HG02623 (cell line): ENCODE measurements at regions not wholly inside any gene's neighbourhood (a gene's known extent, or its start where the extent isn't known, plus 50 kb on each side); places are given as distances from the start of the nearest gene placed in this dataset.

Experiments used
- ATAC-seq: cut with Tn5 transposase; IDR thresholded peaks from one replicate; pipeline ENCODE4 v1.9.1; 2021; ENCODE audit warnings: moderate library complexity; ENCODE audit not compliant: unreplicated experiment

DNA sequence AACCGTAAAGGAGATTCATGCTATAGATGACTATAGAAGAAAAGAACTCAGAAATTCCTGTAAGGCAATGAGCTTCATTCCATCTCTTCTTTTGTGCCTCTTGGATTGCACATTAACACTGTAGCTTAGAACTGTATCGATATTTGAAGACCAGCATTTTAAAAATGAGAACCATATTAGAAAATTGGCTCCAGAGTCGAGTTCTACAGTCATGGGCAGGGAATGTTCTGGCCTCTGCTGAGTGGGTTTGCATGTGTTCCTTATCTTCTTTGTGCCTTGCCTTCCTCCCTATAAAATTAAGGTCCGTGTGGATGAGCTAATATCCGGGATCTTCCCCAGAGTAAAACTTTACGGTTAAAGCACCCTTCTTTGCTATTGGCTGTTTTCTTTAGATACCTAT lies 77.4 kb upstream of the PLCL2 start:
- no peak for ATAC-seq

DNA sequence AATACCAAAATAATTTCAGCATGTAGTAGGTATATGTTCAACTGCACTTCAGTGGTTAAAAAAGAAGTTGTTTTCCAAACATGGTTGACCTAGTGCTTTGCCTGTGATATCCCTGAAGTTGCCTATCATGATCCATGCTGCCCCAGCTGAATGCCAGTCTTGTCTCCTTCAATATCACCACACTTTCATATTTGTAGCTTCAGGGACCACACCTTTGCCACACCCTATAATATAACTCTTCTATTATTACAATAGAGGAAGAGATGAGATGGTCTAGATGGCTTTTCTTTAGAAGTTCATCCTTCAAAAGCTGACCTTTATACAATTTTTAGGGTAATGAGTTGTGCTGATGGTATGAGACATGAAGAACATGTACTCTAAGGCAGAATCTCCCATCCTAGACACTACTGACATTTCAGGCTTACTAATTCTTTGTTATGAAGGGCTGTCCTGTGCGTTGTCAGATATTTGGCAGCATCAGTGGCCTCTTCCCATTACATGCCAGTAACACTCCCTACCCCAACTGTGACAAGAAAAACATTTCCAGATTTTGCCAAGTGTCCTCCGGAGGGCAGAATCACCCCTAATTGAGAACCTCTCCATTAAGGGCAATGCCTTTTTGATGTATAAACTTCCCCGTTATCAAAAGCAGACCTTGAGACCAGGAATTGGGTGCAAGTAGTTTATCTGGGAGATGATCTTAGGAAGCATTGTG lies 76.2 kb upstream of the PLCL2 start:
- no peak for ATAC-seq

DNA sequence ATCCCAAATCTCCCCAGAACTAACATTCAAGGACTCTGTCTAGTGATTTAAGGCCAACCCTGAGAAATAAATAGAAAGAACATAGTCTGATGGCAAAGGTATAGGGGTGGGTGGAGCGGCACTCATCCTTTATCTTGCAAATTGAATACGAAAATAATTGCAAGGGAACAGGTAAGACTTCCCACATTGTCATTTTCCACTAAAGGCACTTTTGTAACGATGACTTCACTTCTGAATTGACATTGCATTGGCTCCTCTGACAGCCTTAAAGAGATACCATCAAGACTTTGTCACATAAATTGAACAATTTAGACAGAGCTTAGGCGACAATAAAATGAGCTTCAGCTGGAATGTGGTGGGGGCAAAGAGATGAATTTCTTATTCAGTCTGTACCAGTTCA lies 75.3 kb upstream of the PLCL2 start:
- no peak for ATAC-seq

DNA sequence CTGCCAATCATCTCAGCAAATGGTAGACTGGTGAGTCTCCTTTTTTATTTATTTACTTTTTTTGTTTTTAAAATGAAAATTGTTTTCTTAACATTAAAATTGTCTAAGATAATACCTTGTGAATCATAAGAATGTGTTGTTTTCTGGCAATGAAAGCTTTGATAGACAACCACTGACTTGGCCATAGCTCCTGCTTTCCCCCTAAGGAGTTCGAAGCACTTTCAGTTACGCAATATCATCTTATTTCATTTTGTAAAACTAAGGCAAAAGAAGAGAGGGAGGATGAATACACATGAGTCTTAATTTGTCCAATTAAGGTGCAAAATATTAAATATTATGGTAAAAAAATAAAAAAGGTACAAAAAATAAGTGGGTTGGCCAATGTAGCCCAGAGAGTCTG lies 74.8 kb upstream of the PLCL2 start:
- ATAC-seq = no peak

DNA sequence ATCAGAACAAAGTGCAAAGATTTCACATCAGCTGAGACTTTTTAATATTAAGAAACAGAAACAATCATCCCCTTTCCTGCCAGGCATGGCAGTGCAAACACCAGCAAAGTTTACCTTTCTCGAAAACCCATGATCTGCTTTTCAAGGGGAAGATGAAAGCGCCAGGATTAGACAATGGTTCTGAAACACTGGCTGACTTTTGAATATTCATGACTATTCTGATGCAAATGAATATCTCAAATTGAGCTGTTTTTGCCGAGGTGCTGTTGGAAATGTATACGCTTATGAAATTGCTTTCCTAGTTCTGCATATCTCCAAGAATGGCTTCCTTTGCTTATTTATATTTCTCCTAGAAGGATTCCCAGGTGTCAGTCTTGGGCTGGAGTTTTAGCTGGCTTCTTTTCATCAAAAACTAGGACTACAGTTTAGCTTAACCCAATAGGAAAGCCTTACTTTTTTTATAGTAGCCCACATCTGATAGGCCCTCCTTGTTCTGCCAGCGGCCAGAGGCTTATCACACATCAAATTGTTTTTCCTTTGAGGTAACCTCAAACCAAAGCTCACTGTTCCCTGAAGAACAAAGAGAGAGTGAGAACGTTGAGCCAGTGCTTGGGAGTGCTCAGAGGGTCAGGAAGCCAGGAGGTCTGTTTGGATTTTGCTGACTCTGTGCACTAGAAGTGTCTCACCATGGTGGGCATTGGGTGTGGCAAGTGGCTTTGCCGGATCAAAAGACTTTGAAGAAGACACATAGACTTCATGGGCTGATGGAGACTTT lies 74.0 kb upstream of the PLCL2 start:
- no peak for ATAC-seq

DNA sequence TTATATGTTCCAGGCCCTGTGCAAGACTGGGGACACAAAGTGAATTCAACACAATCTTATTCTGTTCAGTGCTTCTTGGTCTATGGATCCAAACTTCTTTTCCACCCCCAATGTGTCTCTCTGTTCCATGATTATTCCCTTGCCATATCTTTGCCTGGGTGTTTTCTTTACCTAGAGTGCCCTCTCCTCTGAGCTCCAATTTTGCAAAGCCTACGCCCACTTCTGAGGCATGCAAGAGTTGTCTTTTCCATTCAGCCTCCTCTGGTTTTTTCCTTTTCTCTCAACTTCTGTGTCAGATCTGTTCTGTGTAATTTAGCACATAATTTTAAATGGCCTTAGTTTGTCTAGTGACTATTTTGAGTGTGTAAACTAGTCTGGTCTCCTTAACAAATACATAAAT lies 72.8 kb upstream of the PLCL2 start:
- ATAC-seq = no peak

DNA sequence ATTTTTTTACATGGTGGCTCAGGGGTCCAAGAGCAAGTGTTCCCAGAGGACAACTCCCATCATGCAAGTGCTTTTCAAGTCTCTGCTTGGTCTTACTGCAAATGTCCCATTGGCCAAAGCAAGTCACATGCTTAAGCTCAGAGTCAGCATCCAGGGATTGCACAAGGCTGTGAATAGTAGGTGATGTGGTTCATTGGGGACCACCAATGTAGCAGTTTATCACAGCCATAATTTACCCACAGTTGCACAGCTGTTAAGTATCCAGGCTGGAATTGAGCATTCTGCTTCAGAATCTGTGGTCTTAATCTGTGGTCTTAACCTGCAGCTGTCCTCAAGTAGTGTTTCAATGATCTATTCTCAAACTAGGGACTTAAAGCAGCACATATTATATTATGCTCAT lies 71.4 kb upstream of the PLCL2 start:
- ATAC-seq = no peak

DNA sequence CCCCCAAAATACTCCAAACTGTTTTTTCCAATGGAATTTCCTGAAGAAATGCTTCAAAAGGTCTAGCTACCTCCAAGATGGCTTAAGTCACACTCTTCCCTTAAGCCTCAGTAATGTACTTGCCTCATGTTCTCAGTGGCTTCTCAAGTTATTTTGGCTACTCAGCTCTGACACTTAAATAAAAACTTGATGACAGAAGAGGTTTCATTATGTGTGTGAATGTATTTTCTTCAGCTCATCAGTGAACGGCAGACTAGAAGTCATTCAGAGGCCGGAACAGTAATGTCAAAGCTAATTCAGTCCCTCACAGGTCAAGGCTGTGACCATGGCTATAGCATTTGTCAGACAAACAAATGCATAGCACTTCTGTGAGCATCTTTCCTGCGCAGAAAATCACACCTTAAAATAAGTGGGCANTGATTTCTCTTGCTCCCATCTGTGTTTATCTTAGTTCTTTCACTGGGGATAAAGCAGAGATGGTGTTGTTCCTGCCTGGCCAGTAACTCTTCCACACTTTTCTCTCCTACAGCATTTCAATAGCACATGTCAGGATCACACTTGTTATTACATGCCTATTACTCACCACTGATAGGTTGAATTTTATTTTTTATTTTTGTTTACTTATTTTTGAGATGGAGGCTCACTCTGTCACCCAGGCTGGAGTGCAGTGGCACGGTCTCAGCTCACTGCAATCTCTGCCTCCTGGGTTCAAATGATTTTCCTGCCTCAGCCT lies 68.5 kb upstream of the PLCL2 start:
- ATAC-seq = peak; percentile 84

DNA sequence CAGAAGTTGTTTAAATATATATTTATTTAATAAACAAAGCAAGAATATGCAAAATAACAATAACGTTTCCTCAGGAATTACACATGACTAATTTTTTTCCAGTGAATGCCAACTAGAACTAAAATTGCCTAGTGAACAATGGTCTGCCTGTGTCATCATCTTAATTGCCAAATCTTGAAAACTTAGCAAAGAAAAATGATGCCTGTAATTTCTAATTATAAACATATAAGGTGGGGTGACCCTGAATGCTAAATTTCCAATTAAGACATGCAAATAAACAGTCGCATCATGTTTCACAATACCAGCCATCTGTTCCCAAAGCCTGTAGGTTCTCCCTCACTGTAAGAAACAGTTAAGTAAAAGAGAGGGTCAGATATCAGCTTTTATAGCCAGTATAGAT lies 67.6 kb upstream of the PLCL2 start:
- ATAC-seq = no peak

DNA sequence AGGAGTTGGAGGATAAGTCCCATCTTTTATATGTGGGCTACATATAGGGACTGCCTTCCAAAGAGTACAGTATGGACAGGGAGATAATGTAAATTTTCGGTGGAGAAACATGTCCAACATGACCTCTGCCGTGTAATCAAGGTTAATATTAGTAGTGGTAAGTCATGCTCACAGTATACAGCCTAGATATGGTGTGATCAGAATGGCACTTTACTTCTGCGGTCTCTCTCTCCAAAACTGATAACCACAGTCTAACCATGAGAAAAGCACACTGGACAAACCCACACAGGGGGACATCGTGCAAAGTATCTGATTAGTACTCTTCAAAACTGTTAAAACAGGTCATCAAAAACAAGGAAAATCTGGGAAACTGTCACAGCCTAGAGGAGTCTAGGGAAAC lies 66.6 kb upstream of the PLCL2 start:
- ATAC-seq = no peak

DNA sequence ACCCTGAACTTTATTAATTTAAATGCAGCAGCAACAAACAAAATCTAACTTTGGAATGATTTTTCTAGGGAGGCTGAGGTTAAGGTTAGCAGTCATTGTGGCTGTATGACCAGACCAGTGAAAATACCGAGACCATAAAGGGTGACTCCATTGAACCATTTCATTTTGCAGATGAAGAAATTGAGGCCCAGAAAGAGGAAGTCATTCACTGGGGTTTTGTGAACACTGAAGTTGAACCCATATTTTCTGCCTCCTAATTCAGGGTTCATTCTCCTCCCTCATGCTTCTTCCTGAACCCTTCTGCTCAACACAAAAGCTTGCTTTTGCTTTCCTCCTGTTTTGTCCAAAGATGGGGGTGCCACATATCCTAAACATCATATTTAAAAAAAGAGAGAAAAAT lies 65.8 kb upstream of the PLCL2 start:
- ATAC-seq = no peak

DNA sequence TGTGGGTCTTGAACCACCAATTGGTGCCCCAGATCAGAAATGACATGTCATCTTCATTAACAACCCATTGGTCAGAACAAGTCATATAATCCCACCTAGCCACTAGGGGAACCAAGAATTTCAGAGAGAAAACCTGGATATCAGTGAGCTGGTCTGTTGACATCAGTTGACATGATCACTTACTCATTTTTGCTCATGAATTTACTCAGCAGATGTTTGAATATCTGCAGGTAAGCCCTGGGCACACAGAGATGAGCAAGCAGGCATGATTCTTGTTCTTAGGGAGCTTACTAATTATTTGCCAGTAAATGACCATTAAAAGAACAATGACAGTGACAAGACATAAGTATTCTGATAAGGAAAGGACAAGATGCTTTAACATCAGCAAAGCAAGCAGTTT lies 64.3 kb upstream of the PLCL2 start:
- ATAC-seq = no peak

DNA sequence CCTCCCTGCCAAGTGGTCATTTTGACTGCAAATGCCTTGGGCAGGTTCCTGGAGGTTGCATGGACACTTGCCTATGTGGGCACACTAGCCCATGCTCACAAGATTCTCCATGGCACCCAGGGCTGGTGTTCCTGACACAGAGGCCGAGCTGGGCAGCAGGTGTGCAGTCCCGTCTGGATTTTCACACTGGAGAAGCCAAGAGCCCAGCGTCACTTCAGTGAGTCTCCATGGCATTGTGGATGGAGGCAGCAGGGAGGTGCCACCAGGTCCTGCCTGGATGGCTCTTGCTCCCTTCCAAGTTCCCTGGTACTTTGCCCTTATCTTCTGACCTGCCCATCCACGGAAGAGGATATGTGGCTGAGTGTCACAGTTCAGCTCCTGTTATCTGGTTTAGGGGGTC lies 63.7 kb upstream of the PLCL2 start:
- ATAC-seq = no peak

DNA sequence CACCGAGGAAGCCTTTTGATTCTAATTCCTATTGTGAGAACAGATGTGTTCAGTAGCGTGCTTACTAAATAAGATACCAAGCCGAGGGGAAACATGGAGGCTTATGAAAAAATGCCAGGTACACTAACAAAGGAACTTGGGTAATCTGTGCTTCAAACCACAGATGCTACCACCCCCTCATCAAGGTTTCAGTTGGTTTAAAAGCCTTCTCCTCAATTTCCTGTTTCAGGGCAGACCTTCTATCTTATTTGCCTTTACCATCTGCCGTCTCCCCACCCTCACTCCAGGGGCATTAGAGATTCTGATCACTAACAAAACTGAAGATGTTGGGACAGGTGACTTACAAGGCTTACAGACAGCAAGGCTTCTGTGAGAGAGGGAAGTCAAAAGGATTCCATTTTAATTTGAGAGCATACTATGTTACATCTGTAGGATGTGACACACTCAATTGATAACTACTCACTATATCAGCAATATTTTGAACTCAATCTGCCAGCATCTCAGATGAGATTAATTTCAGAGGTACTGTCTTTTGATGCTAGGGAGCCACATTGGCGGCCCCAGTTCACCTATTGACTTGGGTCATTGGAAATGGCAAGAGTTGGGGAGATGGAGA lies 60.6 kb upstream of the PLCL2 start:
- peak; percentile 84 for ATAC-seq

DNA sequence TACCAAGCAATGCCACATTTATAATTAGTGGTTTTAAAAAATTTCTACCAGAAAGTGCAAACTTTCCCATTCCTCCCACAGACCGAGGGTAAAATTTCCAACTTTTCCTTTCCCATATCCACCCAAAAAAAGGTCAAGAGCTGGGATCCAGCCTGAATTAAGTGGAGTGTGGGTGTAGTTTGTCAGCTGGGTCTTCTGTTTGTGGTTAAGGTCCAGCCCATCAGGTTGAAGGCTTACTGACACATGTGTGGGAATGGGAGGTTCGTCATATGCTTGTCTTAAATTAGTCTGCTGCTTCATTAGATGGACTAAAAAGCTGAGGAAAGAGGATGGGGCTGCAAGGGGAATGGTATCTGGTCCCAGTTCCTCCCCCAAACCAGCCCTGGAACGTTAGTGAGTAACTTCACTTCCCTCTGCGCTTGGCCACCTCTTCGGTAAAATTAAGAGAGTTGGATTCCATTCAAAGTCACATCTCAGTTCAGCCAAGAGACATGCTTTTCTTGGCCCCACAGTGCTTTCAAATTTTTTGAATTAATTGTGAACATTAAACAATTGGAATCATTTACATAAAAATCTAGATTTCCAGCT lies 59.0 kb upstream of the PLCL2 start:
- no peak for ATAC-seq

DNA sequence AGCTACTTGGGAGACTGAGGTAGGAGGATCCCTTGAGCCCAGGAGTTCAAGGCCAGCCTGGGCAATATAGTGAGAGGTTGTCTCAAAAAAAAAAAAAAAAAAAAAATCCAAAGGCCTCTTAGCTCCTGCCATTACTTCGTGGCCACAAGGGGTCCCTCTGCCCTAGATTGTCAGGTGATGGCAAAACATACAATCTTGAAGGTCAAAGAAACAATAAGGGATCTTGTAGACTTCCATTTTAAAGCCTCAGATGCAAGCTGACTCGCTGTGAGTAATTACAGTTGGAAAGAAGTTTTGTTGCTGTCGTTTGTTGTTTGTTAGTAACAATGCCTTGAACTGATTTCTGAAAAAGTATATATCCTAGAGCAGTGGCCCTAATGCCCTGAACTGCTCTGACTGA lies 55.9 kb upstream of the PLCL2 start:
- no peak for ATAC-seq

DNA sequence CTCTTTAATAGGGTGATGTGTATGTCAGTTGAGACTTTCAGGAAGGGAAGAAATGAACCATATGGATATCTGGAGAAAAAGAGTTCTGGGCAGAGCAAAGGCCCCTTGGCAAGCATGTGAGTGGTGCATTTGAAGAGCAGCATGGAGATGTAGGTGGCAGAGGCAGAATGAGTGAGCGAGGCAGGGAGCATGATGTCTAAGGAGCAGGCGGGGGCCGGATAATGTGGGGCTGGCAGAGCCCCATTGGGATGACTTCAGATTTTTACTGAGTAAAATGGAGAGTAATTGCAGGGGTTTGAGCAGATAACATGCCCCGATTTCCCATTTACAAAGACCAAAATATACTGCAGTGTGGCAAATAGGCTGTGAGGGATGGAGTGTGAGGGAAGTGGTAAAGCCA lies 52.9 kb upstream of the PLCL2 start:
- no peak for ATAC-seq

DNA sequence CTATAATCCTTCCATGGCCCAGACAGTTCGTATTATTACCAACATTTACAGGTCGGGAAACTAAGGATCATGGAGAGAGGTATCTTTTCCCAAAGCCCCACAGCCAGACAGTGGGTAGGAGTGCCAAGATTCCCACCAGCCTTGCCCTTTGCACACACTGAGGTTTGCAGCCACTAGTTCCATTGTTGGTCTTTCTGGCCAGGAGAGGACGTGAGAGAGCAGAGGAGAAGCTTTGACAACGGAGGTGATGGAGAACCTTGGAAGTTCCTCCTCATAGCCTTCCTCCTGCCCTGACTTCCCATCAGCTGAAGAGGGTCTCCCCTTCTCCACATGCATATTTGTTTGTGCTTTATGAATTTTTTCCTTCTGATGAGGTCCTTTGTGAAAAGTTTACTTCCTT lies 50.5 kb upstream of the PLCL2 start:
- no peak for ATAC-seq

DNA sequence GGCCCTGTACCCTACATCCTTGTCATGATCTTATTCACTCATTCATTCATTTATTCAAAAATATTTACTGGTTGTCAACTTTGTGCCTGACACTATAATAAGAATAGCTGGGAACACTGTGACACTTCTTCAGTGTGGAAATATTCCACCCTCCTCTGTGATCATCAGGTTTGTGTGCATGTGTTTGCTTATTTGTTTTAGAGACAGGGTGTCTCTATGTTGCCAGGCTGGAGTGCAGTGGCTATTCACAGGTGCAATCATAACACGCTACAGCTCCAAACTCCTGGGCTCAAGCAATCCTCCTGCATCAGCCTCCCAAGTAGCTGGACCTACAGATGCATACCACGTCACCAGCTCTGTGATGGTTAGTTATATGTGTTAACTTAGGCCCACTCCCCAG lies 50.0 kb upstream of the PLCL2 start:
- no peak for ATAC-seq
